GM21360 (cell line): ENCODE measurements at regions not wholly inside any gene's neighbourhood (a gene's known extent, or its start where the extent isn't known, plus 50 kb on each side); places are given as distances from the start of the nearest gene placed in this dataset.

Experiments used
- ATAC-seq: cut with Tn5 transposase; IDR thresholded peaks from one replicate; pipeline ENCODE4 v1.9.1; 2021; ENCODE audit warnings: mild to moderate bottlenecking, moderate library complexity; ENCODE audit not compliant: unreplicated experiment

DNA sequence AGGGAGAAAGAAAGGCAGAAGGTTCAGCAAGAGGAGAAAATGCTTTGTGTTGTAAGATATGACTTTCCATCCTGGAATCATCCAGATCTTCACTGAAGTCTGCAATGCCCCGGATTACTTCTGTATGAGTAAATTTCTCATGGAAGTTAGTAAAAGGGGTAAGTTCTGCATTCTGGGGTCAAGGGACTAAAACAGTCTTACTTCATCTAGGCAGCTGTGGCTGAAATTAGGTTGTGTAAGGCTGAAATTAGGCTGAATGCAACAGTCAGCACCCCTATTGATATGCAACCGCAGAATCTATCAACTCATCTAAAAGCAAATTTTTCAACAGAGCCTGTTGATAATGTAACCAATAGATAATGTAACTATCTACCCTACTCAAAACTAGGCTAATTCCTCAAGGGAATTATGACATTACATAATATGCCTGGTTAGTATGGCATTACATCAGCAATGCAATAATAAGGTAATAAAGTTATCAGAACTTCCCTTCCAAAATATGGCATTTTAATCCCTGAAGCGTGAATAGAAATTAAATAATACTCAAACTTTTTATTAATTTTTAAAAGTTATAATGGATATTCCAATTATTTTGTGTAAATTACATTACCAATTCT is 671.7 kb upstream of the CITED2 start:
- ATAC-seq: no peak

DNA sequence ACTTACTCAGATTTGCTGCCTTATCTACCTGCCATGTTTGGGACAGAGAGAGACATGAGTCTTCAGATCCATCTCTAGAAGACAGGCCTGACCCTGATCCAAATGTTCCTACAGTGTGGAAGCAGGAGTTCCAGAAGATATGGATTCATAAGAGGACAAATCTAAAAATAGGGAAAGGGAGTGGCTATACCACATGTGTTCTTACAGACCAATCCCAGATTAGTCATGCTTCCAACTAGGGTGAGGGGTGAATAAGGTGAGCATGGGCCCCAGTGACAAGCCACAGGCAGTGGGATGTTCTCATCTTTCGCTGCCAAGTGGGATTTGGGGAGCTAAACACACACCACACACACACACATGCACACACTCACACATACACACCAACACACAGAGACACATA is 670.7 kb upstream of the CITED2 start:
- ATAC-seq: no peak

DNA sequence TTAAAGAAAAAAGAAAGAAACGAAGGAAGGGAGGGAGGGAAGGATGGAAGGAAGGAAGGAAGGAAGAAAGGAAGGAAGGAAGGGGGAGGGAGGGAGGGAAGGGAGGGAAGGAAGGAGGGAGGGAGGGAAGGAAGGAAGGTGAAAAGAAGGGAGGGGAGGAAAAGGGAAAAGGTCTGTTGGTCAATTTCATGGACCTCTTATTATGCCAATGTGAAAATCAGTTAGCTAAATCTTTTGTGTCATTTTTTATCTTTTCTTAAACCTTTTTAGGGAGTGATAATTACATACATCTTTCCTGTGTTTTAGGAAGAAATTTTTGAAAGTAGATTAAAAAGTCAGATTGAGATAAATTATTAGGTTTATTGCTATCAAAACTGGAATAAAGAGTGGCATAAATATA is 670.2 kb upstream of the CITED2 start:
- no peak for ATAC-seq

DNA sequence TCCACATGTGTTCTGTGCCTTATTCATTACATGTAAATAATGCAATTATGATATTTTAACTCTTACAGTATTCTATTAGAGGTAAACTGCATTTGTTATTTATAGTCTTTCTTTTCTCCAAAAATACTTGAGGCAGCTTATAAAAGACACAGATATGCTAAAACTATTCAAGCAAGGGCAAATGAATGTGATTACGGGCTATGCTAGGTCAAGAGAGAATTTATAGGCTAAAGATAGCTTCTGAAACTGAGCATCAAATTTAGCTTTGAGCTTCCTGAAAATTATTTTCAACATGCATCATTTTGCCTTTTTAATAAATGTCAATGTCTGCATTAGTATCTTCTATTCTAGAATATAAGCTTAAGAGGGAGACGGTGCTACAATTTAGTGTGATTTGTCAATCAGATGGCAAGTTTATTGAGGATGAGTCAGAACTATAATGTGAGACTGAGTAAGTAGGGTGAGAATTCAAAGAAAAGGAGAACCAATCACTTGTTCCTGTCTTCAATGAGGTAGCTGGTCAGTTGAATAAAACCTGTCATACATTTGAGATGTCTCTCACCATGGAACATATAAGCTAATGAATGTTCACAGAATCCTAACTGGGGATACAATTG is 669.4 kb upstream of the CITED2 start:
- no peak for ATAC-seq

DNA sequence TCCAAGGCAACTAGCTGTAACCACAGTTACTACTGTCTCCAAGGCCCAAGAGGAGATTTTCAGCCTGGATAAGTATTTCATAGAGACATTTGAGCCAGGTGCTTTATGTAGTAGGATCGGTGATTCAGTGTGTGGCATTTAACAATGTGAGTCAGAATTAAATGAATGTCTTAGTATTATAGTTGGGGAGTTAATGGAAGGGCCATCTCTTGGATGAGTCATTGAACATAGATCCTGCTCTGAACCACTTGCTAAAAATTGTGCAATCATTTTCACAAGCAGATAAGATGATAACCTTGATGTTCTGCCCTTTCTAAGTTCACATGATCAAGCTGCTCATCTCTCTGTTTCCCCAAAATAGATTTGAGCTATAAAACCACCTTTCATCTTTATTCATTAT is 668.9 kb upstream of the CITED2 start:
- no peak for ATAC-seq

DNA sequence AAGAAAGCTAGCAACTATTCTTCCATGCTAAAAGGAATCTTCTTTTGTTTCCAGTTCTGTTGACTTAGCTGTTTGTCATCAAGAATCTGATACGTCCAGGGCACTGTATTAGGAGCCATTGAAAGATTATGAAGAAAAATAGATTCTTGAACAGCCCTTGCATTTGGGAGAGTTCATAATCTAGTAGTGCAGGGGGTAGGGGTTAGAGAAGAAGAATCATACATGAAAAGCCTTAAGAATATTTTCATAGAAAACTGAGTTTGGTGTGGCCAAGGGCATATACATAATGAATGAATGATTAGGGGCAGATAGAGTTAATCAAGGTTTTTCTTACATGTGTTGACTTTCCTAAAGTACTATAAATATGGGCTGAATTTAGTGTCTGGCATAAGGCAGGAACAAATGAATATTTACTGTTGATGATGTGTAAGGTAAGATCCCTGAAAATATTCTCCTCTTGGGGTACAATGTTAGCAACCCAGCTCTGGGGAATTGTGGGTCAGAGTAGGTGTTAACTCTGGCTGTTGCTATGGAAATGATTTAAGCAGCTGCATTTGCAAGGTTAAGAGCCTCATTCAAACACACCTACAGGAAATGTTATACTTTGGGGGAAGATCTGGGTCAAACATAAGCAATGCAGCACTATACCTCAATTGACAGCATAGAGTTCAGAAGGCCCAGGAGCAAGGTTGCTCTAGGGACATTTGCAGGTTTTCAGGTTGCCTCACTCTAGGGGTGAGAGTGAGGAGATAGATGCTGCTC is 667.3 kb upstream of the CITED2 start:
- ATAC-seq: no peak

DNA sequence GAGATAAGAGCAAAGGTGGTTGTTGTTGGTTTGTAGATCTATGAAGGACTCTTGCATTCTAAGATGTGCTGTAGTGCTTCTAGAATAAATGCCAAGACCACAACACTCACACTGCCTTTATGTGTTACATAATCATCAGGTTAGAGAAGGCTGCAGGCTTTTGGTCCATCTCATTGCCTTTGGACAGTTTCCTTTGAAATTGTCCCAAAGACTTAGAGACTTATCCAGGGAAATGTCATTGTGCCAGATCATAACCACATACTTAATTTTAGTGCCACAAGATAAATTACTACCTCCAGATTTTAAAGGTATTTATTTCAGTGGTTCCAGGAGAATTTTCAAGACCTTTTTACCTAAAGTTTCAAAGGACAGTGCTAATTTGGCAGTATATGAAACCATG is 666.6 kb upstream of the CITED2 start:
- no peak for ATAC-seq

DNA sequence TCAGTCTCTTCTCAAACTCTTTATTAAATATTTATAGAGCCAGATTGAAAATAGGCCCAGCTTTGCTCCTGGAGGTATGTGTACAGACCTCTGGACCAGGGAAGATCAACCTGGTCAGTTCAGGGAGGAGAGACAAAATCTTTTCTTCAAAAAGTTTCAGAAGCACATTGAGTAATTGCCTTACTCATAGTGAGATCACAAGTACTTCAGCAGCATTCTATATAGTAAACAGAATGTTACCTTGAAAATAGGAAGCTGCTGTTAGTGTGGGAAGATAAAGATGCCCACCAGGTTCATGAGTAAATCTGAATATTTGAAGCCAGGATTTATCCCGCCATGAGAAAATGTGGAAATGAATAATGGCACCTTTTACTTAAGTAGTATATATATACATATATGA is 665.9 kb upstream of the CITED2 start:
- no peak for ATAC-seq

DNA sequence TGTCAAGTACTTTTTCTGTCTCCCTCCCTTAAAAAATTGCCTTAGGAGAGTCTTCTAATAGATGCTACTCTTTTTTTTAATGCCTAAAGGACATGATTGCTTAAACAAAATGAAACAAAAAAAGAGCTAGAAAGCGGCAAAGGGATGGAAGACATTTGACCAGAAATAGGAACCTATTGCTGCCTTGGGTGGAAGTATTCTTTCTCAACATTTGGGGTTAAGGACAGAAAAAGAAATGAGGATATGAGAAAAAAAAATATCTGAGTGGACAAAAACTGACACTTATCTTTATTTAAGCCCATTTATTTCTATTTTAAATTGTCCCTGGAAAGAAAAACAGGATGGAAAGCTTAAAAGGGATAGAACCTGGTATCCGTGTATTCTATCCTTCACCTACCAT is 664.9 kb upstream of the CITED2 start:
- no peak for ATAC-seq

DNA sequence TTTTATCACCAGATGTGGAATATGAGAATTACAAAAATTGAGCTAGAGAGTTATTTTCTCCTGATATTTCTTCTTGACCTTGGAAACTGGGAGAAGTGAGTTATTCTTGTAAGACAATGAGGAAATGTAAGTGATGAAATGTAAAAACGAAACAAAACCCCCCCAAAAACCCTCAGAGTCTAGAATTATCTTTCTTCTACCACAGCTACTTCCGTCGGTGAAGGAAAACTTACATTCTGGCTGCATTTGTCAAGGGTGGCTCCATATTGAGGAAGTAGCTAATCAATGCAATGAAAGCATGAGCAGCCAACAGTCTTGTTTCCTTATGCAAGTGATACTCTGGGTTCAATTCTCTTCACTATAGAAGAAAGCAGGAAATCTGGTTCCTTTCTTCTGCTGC is 661.7 kb upstream of the CITED2 start:
- ATAC-seq: no peak

DNA sequence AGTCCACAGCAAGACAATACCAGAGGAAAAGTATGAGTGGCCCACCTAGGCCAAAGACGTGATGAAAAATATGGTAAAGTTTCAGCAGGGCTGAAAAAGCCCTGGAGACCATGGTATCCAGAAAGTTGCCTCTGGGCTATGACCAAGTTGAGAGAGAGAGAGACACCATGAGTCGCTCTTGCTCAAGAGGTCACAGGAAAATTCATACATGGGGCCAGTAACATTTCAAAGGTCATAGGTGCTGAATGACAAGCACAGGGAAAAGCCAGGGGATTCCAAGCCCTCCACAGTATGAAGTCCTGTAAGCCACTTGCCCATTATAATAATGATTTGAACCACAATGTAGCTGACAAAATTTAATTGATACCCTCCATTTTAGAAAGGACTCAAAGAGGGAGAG is 657.7 kb upstream of the CITED2 start:
- ATAC-seq: no peak

DNA sequence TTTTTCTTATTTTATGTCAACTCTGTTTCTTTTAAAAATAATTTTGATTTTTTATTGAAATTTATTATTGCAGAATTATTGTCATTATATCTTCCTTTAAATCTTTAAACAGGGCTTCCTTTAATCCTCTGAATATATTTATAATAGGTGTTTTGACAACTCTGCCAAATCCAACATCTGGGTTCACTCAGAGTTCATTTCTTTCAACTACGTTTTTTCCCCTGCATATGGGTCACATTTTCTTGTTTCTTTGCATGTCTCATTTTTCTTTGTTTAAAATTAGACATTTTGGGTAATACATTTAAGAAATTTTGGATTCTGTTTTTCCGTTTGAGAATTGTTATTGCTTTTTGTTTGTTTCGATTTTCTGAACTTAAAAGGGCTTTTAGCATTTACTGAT is 655.1 kb upstream of the CITED2 start:
- ATAC-seq: no peak

DNA sequence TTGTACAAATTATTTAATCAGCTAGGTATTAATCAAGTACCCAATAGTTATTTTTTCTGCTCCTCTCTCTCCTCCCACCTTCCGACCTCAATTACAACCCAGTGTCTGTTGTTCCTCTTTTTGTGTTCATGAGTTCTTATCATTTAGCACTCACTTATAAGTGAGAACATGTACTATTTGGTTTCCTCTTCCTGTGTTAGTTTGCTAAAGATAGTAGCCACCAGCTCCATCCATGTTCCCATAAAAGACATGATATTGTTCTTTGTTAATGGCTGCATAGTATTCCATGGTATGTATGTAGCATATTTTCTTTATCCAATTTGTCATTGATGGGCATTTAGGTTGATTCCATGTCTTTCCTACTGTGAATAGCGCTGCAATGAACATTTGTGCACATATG is 652.8 kb upstream of the CITED2 start:
- ATAC-seq: no peak

DNA sequence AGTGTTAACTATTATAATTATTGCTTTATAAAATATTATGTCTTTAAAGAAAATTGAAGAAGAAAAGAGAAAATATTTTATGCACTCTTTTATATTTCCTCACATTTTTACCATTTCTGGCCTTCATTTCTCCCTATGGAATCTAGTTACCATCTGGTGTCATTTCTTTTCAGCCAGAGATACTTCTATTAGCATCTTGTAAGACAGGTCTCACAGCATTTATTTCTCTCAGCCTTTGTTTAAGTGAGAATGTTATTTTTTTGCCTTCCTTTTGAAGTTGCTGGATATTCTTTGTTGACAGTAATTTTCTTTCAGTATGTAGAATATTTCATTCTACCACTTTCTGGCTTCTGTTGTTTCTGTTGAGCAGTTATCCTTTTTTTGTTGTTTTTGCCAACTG is 652.1 kb upstream of the CITED2 start:
- no peak for ATAC-seq

DNA sequence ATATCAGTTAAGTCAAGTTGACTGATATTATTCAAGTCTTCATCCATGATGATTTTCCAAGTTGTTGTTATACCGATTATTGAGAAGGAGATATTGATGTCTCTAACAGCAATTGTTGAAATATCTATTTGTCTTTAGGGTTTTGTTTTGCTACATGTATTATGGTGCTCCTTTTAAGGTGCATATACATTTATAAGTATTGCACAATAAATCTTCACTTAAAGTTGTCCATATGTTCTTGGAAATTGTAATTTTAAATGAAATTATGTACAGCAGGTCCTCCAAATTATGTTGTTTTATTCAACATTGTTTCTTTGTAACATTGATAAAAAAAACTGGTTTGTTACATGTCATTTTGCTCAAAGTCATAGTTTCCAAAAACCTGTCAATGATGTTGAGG is 650.7 kb upstream of the CITED2 start:
- ATAC-seq: no peak

DNA sequence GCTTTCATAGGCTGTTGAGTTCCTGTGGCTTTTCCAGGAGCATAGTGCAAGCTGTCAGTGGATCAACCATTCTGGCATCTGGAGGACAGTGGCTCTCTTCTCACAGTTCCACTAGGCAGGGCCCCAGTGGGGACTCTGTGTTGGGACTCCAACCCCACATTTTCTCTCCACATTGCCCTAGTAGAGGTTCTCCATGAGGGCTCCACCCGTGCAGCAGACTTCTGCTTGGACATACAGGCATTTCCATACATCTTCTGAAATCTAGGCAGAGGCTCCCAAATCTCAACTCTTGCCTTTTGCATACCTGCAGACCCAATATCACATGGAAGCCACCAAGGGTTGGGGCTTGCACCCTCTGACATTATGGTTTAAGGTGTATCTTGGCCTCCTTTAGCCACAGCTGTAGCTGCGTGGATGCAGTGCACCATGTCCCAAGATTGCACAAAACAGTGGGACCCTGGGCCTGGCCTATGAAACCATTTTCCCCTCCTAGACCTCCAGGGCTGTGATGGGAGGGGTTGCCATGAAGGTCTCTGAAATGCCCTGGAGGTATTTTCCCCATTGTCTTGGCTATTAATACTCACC is 645.9 kb upstream of the CITED2 start:
- no peak for ATAC-seq

DNA sequence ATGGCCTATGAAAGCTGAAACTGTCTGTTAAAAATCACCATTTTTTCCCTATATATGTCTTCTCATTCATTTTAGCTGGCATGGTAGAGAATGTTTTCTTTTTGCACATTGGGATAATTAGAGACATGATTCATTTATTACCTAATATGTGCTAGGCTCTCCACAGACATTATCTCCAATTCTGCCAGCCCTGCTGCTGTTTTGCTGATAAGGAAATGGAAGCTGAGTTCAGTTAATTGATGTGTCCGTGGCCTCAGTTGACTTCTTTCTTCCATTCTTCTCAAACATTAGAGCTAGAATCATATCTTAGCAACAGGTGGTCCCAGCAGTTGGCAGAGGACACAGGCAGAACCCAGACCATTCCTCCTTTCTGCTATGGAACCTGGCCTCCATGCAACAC is 644.1 kb upstream of the CITED2 start:
- ATAC-seq: no peak

DNA sequence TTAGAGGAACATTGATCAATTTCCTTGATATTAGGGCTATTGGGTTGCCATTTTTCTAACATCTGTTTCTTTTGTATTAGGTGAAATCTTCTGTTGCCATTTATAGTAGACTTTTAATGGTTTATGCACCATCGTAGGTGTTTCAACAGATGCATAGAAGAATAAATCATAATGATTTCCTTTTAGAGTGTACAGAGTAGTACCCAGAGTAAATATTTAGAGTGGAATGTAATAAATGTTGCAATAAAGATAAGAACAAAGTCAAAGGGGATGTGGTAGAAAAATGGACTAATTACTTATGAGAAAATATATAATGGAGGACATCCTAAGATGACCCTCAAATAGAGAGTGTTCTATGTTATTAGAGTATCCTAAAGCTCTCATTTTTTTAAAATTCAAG is 643.0 kb upstream of the CITED2 start:
- ATAC-seq: no peak

DNA sequence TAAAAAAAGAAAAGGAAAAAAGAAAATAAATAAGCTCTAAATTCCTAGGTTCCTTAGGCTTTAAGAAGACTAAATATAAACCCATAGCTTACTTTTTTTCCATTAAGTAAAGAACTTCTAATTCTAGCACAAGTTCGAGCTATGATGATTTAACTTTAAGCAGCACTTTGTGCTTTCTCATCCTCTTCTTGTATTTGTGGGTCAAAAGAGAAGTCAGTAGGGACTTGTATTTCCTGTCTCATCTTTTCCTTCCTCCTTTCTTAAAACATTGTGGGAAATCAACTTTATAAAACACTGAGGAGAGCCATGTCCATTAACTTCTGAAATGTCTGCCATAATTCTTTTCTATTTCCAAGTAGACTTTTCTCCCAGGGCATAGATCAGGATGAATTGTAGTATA is 637.7 kb upstream of the CITED2 start:
- ATAC-seq: no peak

DNA sequence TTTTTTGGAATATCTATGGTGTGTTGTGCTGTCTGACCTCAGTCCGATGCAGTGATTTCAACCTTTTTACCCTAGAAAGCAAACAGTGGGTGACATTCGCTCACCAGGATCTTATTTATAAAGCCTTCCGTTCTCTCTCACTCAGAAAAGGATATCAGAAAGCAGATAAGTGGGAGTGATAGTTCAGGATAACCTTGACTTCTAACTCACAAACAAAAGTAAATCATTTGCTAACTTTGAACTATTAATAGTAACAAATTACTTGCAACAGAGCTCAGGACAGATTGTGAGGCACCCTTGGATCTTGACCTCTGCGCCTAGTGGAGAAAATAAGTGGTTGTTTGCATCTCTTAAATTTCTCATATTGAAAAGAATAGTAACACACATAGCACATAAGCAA is 637.1 kb upstream of the CITED2 start:
- no peak for ATAC-seq

DNA sequence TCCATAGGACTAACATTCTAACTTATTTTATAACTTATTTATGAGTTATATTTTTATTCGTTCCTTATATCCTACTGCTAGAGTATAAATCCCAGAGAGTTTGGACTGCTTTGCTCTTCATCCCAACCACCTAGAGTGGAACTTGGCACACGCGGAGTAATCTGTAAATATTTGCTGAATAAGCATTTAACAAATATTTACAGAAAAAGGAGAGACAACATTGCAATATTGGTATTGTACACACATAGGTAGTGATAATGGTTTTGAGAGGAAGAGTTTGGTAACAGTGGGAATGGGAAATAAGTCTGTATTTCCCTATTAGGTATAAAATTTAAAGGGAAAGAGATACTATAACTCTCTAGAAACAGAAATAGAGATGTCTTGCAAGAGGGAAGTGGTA is 634.8 kb upstream of the CITED2 start:
- ATAC-seq: no peak

DNA sequence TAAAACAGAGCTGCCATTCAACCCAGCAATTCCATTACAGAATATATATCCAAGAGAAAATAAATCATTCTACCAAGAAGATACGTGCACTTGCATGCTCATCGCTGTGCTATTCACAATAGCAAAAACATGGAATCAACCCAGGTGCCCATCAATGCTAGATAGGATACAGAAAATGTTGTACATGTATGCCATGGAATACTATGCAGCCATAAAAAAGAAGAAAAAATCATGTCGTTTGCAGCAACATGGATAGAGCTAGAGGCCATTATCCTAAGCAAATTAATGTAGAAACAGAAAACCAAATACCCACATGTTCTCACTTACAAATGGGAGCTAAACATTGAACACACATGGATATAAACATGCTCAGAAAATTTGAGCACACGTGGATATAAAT is 633.1 kb upstream of the CITED2 start:
- no peak for ATAC-seq
